B cell (primary cell): ENCODE measurements at regions not wholly inside any gene's neighbourhood (a gene's known extent, or its start where the extent isn't known, plus 50 kb on each side); places are given as distances from the start of the nearest gene placed in this dataset.

Experiments
- ATAC-seq: fragments of 200-7000 bp; cut with Tn5 transposase; one replicate; pipeline ENCODE4 v1.10.0; 2021; ENCODE audit warnings: low read depth, mild to moderate bottlenecking, moderate number of reproducible peaks, moderate library complexity
- CTCF ChIA-PET: fragments of 350-600 bp; sonication (Branson Sonifier 250); formaldehyde crosslinking; loops from one replicate; lab custom pipeline; 2021; ENCODE audit warnings: antibody characterized with exemption, inconsistent platforms; lab: Charles Lee
- POLR2A ChIA-PET: fragments of 350-600 bp; sonication (Branson Sonifier 250); formaldehyde crosslinking; loops from one replicate; lab custom pipeline; 2021; ENCODE audit warnings: antibody characterized with exemption; lab: Charles Lee
- DNase-seq: peaks from one replicate; pipeline ENCODE4 v3.0.0; 2013
- H2AFZ ChIP-seq: 2 replicates; pipeline ENCODE4 v1.6.1; 2012; ENCODE audit warnings: mild to moderate bottlenecking, low read depth, low read length; ENCODE audit not compliant: insufficient read depth, poor library complexity, severe bottlenecking
- H3K27ac ChIP-seq, 2 donors: 1 replicate in 1 of 2; 2 replicates in 1 of 2; pipeline ENCODE4 v1.5.1; 2012 to 2013; ENCODE audit warnings: low read length in 2 of 2, mild to moderate bottlenecking in 2 of 2, moderate library complexity in 1 of 2
- H3K27me3 ChIP-seq, 4 experiments: fragments of 200-600 bp in 1 of 4; sonication (generic) in 1 of 4; replicated peaks in 1 of 4; 1 replicate in 2 of 4; 2 replicates in 2 of 4; pipeline versions ENCODE4 v1.6.1 to v1.7.0; 2013 to 2016; ENCODE audit warnings: low read length in 3 of 4, mild to moderate bottlenecking in 2 of 4, mixed read lengths in 1 of 4, moderate library complexity in 1 of 4; ENCODE audit not compliant: insufficient read depth in 4 of 4, control insufficient read depth in 3 of 4; ENCODE audit errors: control extremely low read depth in 1 of 4
- H3K36me3 ChIP-seq, 2 experiments: replicated peaks in 1 of 2; 1 replicate in 1 of 2; 2 replicates in 1 of 2; pipeline versions ENCODE4 v1.6.1 to v1.7.1; 2013; ENCODE audit warnings: low read length in 1 of 2; ENCODE audit not compliant: insufficient read depth in 2 of 2, control insufficient read depth in 1 of 2; ENCODE audit errors: control extremely low read depth in 1 of 2, extremely low read depth in 1 of 2
- H3K4me1 ChIP-seq, 2 donors: fragments of 200-600 bp in 1 of 2; sonication (generic) in 1 of 2; 1 replicate in 1 of 2; 2 replicates in 1 of 2; pipeline versions ENCODE4 v1.5.1 to v1.6.1; 2013 to 2017; ENCODE audit warnings: low read length in 2 of 2; ENCODE audit not compliant: control insufficient read depth in 2 of 2, insufficient read depth in 2 of 2
- H3K4me2 ChIP-seq: replicated peaks from 2 replicates; pipeline ENCODE3; 2012; ENCODE audit warnings: mild to moderate bottlenecking, low read depth, low read length; ENCODE audit not compliant: poor library complexity, severe bottlenecking
- H3K4me3 ChIP-seq, 5 experiments: fragments of 200-600 bp in 1 of 5; sonication (generic) in 1 of 5; 1 replicate in 3 of 5; 2 replicates in 2 of 5; pipeline versions ENCODE4 v1.5.1 to v1.7.0; 2011 to 2016; ENCODE audit warnings: low read length in 4 of 5, mild to moderate bottlenecking in 4 of 5, low read depth in 2 of 5, control low read depth in 1 of 5, moderate library complexity in 1 of 5; ENCODE audit not compliant: insufficient read depth in 1 of 5; ENCODE audit errors: control extremely low read depth in 1 of 5, extremely low read depth in 1 of 5
- H3K79me2 ChIP-seq: fragments of 200-600 bp; sonication (generic); one replicate; pipeline ENCODE4 v1.6.0; 2016; ENCODE audit warnings: low read length; ENCODE audit not compliant: control insufficient read depth, insufficient read depth
- H3K9ac ChIP-seq: fragments of 200-600 bp; sonication (generic); 2 replicates; pipeline ENCODE4 v1.6.1; 2017; ENCODE audit warnings: mild to moderate bottlenecking, low read length, moderate library complexity
- H3K9me3 ChIP-seq, 3 donors: one replicate each; pipeline versions ENCODE4 v1.6.1 to v1.7.1; 2013; ENCODE audit warnings: low read length in 2 of 3; ENCODE audit not compliant: control insufficient read depth in 2 of 3, insufficient read depth in 1 of 3; ENCODE audit errors: control extremely low read depth in 1 of 3
- H4K20me1 ChIP-seq: 2 replicates; pipeline ENCODE4 v1.6.0; 2012; ENCODE audit warnings: mild to moderate bottlenecking, low read length; ENCODE audit not compliant: insufficient read depth, control insufficient read depth, poor library complexity, severe bottlenecking
- H3K27ac Mint-ChIP-seq: one replicate; pipeline ENCODE4 v1.8.0; 2021; ENCODE audit warnings: mixed read lengths
- H3K27me3 Mint-ChIP-seq: one replicate; pipeline ENCODE4 v1.8.0; 2021; ENCODE audit warnings: mixed read lengths
- H3K4me1 Mint-ChIP-seq: one replicate; pipeline ENCODE4 v1.8.0; 2021; ENCODE audit warnings: mixed read lengths
- H3K4me3 Mint-ChIP-seq: one replicate; pipeline ENCODE4 v1.8.0; 2021; ENCODE audit warnings: mixed read lengths
- H3K9me3 Mint-ChIP-seq: one replicate; pipeline ENCODE4 v1.8.0; 2022; ENCODE audit warnings: mixed read lengths; ENCODE audit not compliant: insufficient read depth
- CTCF ChIP-seq: fragments of 200-600 bp; IDR thresholded peaks from one replicate; pipeline ENCODE4 v1.8.0; 2022; ENCODE audit warnings: antibody characterized with exemption, mild to moderate bottlenecking
- EZH2 ChIP-seq: IDR thresholded peaks from 2 replicates; pipeline ENCODE4 v1.6.1; 2012; ENCODE audit warnings: borderline replicate concordance, low read depth, mild to moderate bottlenecking, moderate library complexity, low read length; ENCODE audit not compliant: insufficient read depth, poor library complexity, severe bottlenecking
- WGBS: methylation state at CpG from one replicate; pipeline ENCODE4 v1.1.5; 2013; ENCODE audit warnings: missing lambda C conversion rate; ENCODE audit not compliant: insufficient coverage; 5-methylcytosine and 5-hydroxymethylcytosine counted together
- intact Hi-C: fragments of 100-400 bp; cut with micrococcal nuclease; formaldehyde crosslinking; loops from one replicate; pipeline ENCODE4 v1.10.0; 2022

- Mint-ChIP-seq H3K27ac (no peak overlapping the region), H3K4me3 (no peak overlapping the region), H3K9me3 (no peaks in the 10 kb centered on the region), H3K4me1 (peaks cover 12% of the 10 kb centered on the region), H3K27me3 (peaks cover 4% of the 10 kb centered on the region)
- Histone ChIP-seq H3K9me3 (no peaks in the 10 kb centered on the region), H3K9ac (no peak overlapping the region), H3K27ac (no peak overlapping the region), H3K36me3 (no peaks in the 10 kb centered on the region), H3K27me3 (no peaks in the 10 kb centered on the region), H3K4me1 (peaks cover 3 to 8% of the 10 kb centered on the region in 2 donors), H3K4me2 (no peak overlapping the region), H3K4me3 (no peak overlapping the region), H3K79me2 (no peaks in the 10 kb centered on the region), H2AFZ (no peak overlapping the region), H4K20me1 (no peaks in the 10 kb centered on the region)
- no CpG with 5 or more reads among the region's 2 CpGs for WGBS
- intact Hi-C loops = no loop called here
- DNase-seq (no peak), ATAC-seq (no peak)
- ChIA-PET CTCF (no interaction called here), POLR2A (no interaction called here)
- TF ChIP-seq CTCF (no peak), EZH2 (no peak)
These were observed 157.9 kb upstream of the DMRT1 start for GRCh38 chr9:683509-684021.

GRCh38 chr9:684054-684890 lies 157.2 kb upstream of the DMRT1 start:
- H3K9ac ChIP-seq = no peak overlapping the region
- intact Hi-C loops = no loop called here
- H3K4me1 ChIP-seq = peaks cover 3 to 9% of the 10 kb centered on the region in 2 donors
- peaks cover 4% of the 10 kb centered on the region for H3K27me3 Mint-ChIP-seq
- ChIA-PET POLR2A (no interaction called here), CTCF (no interaction called here)
- no peaks in the 10 kb centered on the region for H3K9me3 ChIP-seq
- H3K4me2 ChIP-seq = no peak overlapping the region
- H3K79me2 ChIP-seq = no peaks in the 10 kb centered on the region
- no peak overlapping the region for H3K27ac Mint-ChIP-seq
- 95% methylated on average over 2 of the region's 9 CpGs for WGBS
- H3K4me1 Mint-ChIP-seq = peaks cover 11% of the 10 kb centered on the region
- H4K20me1 ChIP-seq = no peaks in the 10 kb centered on the region
- H3K9me3 Mint-ChIP-seq = no peaks in the 10 kb centered on the region
- no peak overlapping the region for H3K4me3 Mint-ChIP-seq
- no peak overlapping the region for H3K27ac ChIP-seq
- H3K4me3 ChIP-seq = no peak overlapping the region
- no peaks in the 10 kb centered on the region for H3K36me3 ChIP-seq
- no peak overlapping the region for H2AFZ ChIP-seq
- TF ChIP-seq CTCF (no peak), EZH2 (no peak)
- no peaks in the 10 kb centered on the region for H3K27me3 ChIP-seq
- no peak for ATAC-seq
- DNase-seq = no peak
